MV-4-11 (cell line): ENCODE measurements at regions not wholly inside any gene's neighbourhood (a gene's known extent, or its start where the extent isn't known, plus 50 kb on each side); places are given as distances from the start of the nearest gene placed in this dataset.
"Not testable (repeated sequence)": the region's sequence is repeated elsewhere in the genome, so short reads cannot be mapped to it uniquely, and the experiment has no call there.

ENCODE experiments used
- DNase-seq: peaks from one replicate; lab custom pipeline; 2025; lab: John Stamatoyannopoulos, UW

GRCh38 chr6:26264547-26264946, 100.5 kb upstream of the BTN3A2 start:
- DNase-seq, result no peak

GRCh38 chr6:26267083-26267589, 97.9 kb upstream of the BTN3A2 start:
- DNase-seq, result no peak

DNA sequence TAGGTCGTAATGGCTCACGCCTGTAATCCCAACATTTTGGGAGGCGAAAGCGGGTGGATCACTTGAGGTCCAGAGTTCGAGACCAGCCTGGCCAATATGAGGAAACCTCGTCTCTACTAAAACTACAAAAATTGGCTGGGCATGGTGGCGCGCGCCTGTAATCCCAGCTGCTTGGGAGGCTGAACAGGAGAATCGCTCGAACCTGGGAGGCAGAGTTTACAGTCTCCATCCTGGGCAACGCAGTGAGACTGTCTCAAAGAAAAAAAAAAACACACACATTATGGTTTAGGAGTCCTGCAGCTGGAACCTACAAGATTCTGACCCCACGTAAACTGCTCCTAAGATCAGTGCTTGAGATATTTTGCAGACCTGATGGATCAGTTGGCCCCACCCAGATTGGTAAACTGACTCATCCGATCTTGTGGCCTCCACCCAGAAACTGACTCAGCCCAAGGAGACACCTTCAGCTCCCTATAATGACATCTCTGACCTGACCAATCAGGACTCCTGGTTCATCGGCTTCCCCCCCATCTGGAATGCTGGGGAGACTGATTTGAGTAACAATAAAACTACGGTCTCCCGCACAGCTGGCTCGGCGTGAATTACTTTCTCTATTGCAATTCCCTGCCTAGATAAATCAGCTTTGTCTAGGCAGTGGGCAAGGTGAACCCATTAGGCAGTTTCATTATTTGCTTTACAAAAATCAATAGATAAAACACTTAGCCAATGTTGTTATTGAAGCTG, 96.2 kb upstream of the BTN3A2 start:
- no peak for DNase-seq

DNA sequence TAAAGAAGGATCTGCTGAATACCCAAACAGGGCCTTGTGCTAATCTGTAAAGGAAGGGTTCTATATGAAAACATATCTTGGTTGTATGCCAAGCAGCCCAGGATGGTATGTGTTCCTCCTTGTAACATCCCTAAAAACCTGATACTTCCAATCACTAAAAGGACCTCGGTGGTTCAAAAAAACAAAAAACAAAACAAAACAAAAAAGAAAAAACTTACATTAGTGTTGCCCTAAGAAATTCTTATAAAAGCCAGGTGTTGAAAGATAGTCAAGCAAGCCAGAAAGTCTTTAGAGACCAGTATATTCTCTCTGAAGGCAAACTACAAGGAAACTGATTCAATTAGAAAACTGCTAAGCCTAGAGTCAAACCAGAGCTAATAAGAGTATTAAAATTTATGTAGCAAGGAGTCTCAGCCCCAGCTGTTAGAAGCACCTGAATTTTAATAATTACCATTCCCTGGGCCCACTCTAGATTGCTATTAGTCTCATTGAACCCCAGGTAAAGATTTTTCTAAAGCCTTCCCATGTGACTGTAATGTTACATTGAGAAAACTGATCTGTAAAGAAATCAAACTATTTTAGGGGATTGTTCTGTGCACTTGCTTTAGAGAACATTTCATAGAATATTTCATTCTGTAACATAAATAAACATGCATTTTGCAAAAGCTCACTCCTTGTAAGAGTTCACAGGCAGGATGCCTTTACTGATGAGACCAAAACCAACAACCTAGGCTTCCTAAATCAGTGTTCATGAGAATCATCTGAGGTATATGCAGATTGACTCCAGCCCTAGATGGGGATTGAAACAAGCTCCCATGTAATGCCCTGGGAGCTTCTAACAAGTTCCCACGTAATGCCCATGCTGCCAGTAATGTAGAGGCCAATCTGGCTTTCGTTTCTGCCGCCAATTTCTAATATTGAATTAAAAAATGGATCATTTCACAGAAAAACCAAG, 95.2 kb upstream of the BTN3A2 start:
- DNase-seq, result peak; percentile 54

DNA sequence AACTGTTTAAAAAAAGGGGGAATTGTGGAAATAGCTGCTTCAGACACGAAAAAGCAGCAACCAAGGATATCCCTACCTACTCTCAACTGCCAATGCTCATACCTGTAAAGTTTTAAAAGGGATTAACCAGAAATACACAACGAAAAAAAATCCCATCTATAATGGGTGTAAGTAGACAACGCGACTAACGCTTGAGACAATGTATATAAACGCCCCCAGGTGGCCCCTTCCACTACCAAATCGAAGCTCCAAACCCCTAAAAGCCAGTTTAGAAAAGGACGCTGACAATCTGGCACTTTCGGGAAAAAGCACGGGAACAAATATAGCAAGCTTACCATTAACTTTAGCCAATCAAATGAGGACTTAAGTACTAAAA, 94.5 kb upstream of the BTN3A2 start:
- no peak for DNase-seq

DNA sequence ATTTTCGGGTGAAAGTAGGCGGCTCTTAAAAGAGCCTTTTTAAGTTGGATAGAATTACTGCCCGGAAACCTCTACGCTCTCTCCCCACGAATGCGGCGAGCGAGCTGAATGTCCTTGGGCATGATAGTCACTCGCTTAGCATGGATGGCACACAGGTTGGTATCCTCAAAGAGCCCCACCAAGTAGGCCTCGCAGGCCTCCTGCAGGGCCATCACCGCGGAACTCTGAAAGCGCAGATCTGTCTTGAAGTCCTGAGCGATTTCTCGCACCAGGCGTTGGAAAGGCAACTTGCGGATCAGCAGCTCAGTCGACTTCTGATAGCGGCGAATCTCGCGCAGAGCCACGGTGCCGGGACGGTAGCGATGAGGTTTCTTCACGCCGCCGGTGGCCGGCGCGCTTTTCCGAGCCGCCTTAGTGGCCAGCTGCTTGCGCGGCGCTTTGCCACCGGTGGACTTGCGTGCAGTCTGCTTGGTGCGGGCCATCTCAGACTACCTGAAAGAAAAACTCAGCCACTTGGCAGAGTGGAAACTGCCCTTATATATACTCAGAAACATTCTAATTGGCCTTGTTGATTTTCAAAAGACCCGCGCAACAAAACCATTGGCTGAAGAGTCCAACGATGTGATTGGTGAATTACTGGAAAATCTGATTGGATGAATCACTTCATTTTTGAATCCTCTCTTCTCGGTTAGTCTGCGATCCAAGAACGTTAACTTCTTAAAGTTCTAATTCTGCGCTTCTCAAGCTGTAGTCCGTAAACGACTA, 93.9 kb upstream of the BTN3A2 start:
- peak; percentile 96 for DNase-seq

- DNase-seq, result no peak
Observed at GRCh38 chr6:26271668-26272024, 93.4 kb upstream of the BTN3A2 start.

- DNase-seq, result no peak
Observed at GRCh38 chr6:26272171-26272637, 92.8 kb upstream of the BTN3A2 start.

DNA sequence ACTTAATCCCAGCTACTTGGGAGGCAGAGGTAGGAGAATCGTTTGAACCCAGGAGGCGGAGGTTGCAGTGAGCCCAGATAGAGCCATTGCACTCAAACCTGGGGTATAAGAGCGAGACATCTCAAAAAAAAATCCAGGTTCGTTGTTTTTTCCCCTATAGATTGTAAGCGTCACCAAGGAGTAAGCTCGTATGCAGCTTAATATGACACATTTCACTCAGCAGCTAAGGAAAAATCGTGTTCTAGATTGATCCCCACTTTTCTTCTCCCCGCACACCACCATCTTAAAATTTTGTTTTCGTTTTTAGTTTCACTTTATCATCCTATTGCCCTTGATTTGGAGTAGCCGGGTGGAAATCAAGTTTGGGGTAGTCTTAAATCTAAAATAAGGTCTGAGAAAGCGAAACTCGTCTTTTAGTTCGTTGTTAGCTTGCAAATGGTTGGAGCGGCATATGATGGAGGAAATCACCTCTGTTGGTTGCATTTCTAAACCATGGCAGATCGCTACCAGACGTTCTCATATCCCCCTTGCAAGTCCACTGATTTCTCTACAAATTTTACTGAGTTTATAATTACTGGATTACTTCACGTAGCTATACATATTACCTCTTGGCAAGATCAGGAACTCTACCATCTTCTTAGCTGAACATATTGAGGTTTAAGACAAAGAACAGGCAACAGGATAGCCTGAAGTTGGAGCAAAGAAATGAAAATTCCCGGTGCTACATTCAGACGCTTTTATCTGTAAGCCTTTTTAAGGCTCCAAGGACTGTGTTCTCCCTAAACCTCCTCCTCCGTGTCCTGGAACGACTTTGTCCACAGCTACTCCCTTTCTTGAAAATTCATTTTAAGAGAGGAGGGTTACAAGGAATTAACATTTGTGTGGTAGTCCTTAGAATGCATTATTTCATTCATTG, 91.1 kb upstream of the BTN3A2 start:
- DNase-seq, result peak; percentile 20

DNA sequence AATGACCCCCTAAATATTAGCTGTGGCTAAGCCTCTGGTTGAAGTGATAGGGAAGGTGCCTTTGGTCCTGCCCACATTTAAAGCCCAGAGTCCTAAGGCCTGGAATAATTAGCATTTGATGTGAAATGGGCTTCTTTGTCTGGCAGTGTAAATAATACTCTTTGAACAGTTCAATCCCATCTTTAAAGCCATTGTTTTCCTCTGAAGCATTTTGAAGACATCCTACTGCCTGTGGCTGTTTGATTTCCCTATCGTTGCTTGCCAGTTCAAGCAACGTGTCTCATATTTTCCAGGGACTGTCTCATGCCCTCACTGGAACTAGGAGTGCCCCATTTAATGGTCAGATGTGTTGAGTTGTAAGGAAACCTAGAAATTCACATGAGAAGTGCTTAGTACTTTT, 89.3 kb upstream of the BTN3A2 start:
- DNase-seq, result no peak

DNA sequence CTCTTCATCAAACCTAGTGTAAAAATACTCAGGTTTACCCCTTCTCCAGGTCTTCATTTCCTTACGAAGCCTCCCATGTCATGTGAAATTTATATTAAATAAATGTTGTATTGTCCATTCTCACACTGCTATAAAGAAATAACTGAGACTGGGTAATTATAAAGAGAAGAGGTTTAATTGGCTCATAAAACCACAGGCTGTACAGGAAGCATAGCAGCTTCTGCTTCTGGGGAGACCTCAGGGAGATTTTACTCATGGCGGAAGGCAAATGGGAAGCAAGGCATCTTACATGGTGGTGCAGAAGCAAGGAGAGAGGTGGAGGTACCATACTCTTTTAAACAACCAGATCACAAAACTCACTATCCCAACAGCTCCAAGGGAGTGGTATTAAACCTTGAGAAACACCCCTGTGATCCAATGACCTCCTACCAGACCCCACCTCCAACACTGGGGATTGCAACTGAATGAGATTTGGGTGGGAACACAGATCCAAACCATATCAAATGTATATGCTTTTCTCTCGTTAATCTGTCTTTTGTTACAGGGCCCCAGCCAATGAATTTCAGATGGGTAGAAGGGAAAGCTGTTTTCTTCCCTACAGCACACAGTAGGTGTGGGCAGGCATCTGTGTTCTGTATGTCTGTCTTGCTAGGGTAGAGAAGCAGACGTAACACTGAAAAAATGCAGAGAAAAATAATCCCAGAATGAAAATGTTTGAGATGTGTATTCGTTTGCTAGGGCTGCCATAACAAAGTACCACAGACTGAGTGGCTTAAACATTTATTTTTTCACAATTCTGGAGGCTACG, 88.0 kb upstream of the BTN3A2 start:
- DNase-seq, result no peak

- DNase-seq, result no peak
Observed at GRCh38 chr6:26278536-26278935, 86.5 kb upstream of the BTN3A2 start.

DNA sequence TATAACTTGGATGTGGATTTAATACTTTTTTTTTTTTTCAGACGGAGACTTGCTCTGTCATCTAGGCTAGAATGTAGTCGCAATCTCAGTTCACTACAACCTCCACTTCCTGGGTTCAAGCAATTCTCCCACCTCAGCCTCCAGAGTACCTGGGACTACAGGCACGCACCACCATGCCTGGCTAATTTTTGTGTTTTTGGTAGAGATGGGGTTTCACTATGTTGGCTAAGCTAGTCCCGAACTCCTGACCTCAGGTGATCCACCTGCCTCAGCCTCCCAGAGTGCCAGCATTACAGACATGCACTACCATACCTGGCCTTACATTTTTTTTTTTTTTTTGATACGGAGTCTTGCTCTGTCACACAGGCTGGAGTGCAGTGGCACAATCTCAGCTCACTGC, 85.6 kb upstream of the BTN3A2 start:
- DNase-seq, result not testable (repeated sequence)

DNA sequence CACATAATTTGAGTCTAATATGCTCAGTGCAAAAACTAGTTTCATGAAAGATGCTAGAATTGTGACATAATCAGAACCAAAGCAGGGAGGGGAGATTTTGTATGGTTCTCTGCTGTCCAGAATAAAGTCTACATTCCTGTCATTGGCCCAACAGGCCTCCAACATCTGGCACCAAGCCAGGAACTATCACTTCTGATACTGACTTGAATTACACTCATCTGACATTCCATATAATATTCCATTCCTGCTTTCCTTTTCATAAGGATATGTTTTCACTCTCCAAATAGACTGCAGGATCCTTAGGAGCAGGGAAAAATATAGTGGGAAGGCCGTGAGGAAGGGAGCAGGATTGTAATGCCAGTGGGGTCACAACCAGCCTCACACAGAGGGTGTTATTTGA, 84.6 kb upstream of the BTN3A2 start:
- no peak for DNase-seq

GRCh38 chr6:26284537-26285142, 80.4 kb upstream of the BTN3A2 start:
- DNase-seq, result peak; percentile 70

- DNase-seq, result peak; percentile 99
Observed at GRCh38 chr6:26285143-26286134, 79.6 kb upstream of the BTN3A2 start.

- peak; percentile 65 for DNase-seq
Observed at GRCh38 chr6:26286168-26286877, 78.7 kb upstream of the BTN3A2 start.

- no peak for DNase-seq
Observed at GRCh38 chr6:26288155-26288554, 76.8 kb upstream of the BTN3A2 start.
